ENCODE measurements at regions not wholly inside any gene's neighbourhood (a gene's known extent, or its start where the extent isn't known, plus 50 kb on each side); places are given as distances from the start of the nearest gene placed in this dataset.

- Mint-ChIP-seq H3K27ac (no peak overlapping the region), H3K4me3 (no peak overlapping the region), H3K4me1 (no peaks in the 10 kb centered on the region), H3K27me3 (no peaks in the 10 kb centered on the region), H3K9me3 (peaks cover 10% of the 10 kb centered on the region), H3K36me3 (no peaks in the 10 kb centered on the region)
- ATAC-seq, result no peak
These were observed 221.2 kb upstream of the FLRT2 start for GRCh38 chr14:85308531-85309300.

GRCh38 chr14:85310491-85311272 lies 219.3 kb upstream of the FLRT2 start:
- Mint-ChIP-seq H3K4me1 (no peaks in the 10 kb centered on the region), H3K36me3 (no peaks in the 10 kb centered on the region), H3K27me3 (no peaks in the 10 kb centered on the region), H3K27ac (no peak overlapping the region), H3K4me3 (no peak overlapping the region), H3K9me3 (peaks cover 8% of the 10 kb centered on the region)
- ATAC-seq, result no peak

DNA sequence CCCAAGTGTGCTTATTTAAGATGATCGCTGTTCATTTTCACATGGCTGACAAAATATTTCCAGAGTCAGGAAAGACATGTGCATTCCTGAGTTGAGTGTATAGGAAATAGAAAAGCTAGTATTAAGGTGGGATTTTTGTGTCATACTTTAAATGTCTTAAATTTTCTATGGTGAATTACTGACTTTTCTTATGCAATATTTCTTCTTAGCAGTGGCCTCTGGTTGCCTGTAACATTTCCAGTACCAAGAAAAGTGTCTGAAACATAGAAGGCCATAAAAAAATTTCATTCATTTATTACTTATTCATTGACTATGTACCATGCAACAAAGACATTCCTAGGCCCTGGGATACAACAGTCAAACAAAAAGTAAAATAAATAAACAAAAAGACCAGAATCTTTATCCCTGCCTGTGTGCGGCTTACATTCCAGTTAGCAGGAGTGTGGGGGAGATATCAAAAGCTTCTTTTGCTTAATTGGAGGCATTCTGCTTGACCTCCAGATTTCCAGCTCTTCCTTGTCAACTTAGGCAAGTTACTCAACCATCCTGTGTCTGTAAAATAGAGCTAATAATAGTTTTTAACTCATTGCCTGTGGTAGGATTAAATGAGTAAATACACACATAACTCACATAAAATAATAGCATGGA lies 216.3 kb upstream of the FLRT2 start:
- no peaks in the 10 kb centered on the region for H3K4me1 Mint-ChIP-seq
- H3K4me3 Mint-ChIP-seq, result no peak overlapping the region
- no peak overlapping the region for H3K27ac Mint-ChIP-seq
- H3K27me3 Mint-ChIP-seq, result no peaks in the 10 kb centered on the region
- H3K9me3 Mint-ChIP-seq, result peaks cover 5% of the 10 kb centered on the region
- no peaks in the 10 kb centered on the region for H3K36me3 Mint-ChIP-seq
- no peak for ATAC-seq

- Mint-ChIP-seq H3K4me1 (no peaks in the 10 kb centered on the region), H3K4me3 (no peak overlapping the region), H3K27me3 (no peaks in the 10 kb centered on the region), H3K27ac (no peak overlapping the region), H3K9me3 (peaks cover 3% of the 10 kb centered on the region), H3K36me3 (no peaks in the 10 kb centered on the region)
- ATAC-seq, result no peak
These were observed 214.7 kb upstream of the FLRT2 start for GRCh38 chr14:85315290-85315689.

GRCh38 chr14:85315733-85316290 lies 214.1 kb upstream of the FLRT2 start:
- Mint-ChIP-seq H3K4me3 (no peak overlapping the region), H3K27ac (no peak overlapping the region), H3K9me3 (no peaks in the 10 kb centered on the region), H3K36me3 (no peaks in the 10 kb centered on the region), H3K27me3 (no peaks in the 10 kb centered on the region), H3K4me1 (no peaks in the 10 kb centered on the region)
- no peak for ATAC-seq

DNA sequence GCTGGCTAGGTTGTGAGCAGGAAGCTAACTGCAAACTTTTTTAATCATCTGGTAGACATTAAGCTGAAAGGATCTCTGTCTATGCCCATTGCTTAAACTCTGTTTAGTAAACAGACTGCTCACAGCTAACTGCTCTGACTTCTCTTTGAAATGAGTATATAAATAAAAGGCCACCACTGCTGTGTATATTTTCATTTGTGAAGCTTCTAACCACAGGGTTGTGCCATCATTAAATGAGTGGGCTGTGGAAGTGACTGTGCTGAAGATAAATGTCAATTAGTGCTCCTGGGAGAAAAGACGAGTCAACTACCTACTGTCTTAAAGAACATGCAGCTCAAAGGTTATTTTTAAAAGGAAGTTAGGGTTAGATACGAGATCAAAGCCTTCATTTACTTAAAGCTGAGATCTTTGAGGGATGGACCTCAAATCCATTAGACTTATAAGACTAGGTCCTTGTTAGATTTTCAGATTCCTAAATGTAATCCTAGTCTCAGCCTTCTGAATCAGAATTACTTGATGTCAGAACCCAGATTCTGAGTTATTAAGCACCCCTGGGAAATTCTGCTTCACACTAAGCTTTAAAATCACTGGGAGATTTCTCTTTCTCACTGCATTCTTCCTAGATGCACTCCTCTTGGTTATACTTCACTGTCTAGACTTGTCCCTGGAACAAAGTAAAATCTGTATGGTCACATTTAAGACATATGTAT lies 213.1 kb upstream of the FLRT2 start:
- H3K4me1 Mint-ChIP-seq, result no peaks in the 10 kb centered on the region
- no peak overlapping the region for H3K27ac Mint-ChIP-seq
- H3K9me3 Mint-ChIP-seq, result peaks cover 5% of the 10 kb centered on the region
- no peaks in the 10 kb centered on the region for H3K27me3 Mint-ChIP-seq
- ATAC-seq, result no peak
- no peak overlapping the region for H3K4me3 Mint-ChIP-seq
- no peaks in the 10 kb centered on the region for H3K36me3 Mint-ChIP-seq

GRCh38 chr14:85317491-85318021 lies 212.4 kb upstream of the FLRT2 start:
- Mint-ChIP-seq H3K27ac (no peak overlapping the region), H3K36me3 (no peaks in the 10 kb centered on the region), H3K4me1 (no peaks in the 10 kb centered on the region), H3K4me3 (no peak overlapping the region), H3K27me3 (no peaks in the 10 kb centered on the region), H3K9me3 (peaks cover 7% of the 10 kb centered on the region)
- ATAC-seq, result no peak

- H3K4me3 Mint-ChIP-seq, result no peak overlapping the region
- H3K27me3 Mint-ChIP-seq, result no peaks in the 10 kb centered on the region
These were observed 210.8 kb upstream of the FLRT2 start for GRCh38 chr14:85319101-85319500.

DNA sequence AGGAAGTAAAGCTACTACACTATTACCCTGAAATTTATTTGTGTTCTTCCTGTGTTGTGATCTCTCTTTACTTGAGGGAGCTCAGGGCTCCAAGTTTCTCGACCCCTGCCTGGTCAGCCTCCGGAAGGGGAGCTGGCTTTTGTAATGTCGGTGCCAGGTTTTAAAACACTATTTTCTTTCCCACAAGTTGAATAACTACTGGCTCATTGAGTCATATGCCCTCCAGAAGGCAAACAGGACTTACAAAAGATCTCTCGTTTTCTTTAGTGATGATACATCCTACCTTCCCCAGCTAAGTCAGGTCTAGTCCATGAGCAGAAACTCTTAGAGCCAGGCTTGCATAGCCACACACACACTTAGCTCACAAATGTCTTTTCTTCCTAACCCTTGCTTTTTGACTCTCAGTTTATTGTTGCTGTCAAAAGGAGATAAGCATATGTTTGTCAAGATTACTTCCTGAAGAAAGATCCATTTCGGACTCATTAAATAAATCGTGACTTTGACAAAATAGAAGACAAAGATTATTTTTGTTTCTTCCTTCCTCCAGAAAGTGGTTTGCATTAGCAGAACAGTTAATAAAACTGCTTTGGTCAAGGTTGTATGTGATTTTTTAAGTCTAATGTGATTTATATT lies 209.8 kb upstream of the FLRT2 start:
- H3K27ac Mint-ChIP-seq, result no peak overlapping the region

More at GRCh38 chr14:85319101-85319500, 210.8 kb upstream of the FLRT2 start:
- Mint-ChIP-seq H3K9me3 (peaks cover 12% of the 10 kb centered on the region), H3K4me1 (no peaks in the 10 kb centered on the region), H3K27ac (no peak overlapping the region), H3K36me3 (no peaks in the 10 kb centered on the region)
- no peak for ATAC-seq

DNA sequence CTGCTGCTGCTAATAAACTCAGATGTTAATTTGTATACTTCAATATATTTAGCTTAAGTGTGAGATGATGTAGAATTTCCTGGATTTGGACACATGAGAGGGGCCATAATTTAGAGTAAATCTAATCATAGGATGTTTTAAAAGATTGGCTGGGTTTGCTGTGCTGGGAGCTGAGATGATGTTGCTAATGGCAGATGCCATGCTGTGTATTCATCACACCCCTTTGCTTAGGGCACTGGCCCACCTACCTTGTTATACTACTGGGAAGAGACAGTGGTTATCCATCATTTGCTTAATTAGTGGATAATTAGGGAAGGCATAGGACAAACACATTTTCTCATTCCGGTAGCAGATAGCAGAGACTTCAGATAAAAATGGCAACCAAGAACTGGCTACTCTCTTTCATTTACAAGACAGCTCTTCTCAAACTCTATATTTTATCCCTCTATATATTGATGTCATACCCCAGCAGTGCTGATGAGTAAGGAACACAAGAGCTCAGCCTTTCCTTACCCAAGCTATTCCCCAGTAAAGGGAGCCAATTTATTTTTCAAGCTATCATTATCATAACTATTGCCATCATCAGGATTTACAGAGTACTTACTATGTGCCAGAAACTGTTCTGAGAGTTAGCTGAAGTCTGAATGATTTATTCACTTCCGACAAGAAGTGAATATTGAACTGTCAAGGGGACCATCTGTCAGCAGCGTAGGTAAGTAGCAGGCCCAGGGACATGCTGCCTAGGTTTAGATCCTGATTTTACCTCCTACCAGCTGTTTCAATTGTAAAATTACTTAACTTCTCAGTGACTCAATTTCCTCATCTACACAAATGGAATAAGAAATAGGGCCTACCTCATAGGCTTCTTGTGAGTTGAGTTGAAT lies 204.6 kb upstream of the FLRT2 start:
- Mint-ChIP-seq H3K36me3 (no peaks in the 10 kb centered on the region), H3K9me3 (peaks cover 18% of the 10 kb centered on the region), H3K27me3 (no peaks in the 10 kb centered on the region), H3K4me1 (no peaks in the 10 kb centered on the region), H3K27ac (no peak overlapping the region), H3K4me3 (no peak overlapping the region)
- no peak for ATAC-seq

More for the DNA sequence above, 209.8 kb upstream of the FLRT2 start:
- Mint-ChIP-seq H3K4me3 (no peak overlapping the region), H3K27me3 (no peaks in the 10 kb centered on the region), H3K4me1 (no peaks in the 10 kb centered on the region), H3K36me3 (no peaks in the 10 kb centered on the region), H3K9me3 (peaks cover 18% of the 10 kb centered on the region)
- no peak for ATAC-seq

GRCh38 chr14:85332401-85332800 lies 197.5 kb upstream of the FLRT2 start:
- Mint-ChIP-seq H3K27ac (no peak overlapping the region), H3K9me3 (peaks cover 6% of the 10 kb centered on the region), H3K4me1 (no peaks in the 10 kb centered on the region), H3K36me3 (no peaks in the 10 kb centered on the region), H3K4me3 (no peak overlapping the region), H3K27me3 (no peaks in the 10 kb centered on the region)
- ATAC-seq, result no peak

DNA sequence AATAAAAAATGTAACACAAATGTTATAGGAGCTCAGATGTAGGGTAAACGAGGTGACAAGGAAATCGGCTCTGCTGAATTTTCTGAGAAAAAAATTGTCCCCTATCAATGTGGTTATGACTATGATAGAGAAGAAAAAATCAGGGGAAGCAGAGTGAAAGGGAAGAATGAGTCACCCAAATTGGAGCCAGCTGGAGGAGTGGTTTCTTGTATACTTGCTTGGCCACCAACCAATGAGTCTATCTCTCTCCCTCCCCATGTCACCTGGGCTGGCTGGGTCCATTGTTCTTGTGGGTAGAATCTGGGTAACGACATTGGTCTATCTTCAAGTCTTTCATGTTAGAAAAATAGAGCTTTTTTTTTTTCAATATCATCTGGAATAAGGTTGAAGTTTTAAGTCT lies 196.6 kb upstream of the FLRT2 start:
- H3K4me3 Mint-ChIP-seq, result no peak overlapping the region
- H3K9me3 Mint-ChIP-seq, result peaks cover 6% of the 10 kb centered on the region
- no peaks in the 10 kb centered on the region for H3K27me3 Mint-ChIP-seq
- no peaks in the 10 kb centered on the region for H3K36me3 Mint-ChIP-seq
- H3K4me1 Mint-ChIP-seq, result no peaks in the 10 kb centered on the region
- no peak for ATAC-seq
- H3K27ac Mint-ChIP-seq, result no peak overlapping the region

- H3K9me3 Mint-ChIP-seq, result peaks cover 6% of the 10 kb centered on the region
- H3K36me3 Mint-ChIP-seq, result no peaks in the 10 kb centered on the region
- no peak overlapping the region for H3K27ac Mint-ChIP-seq
- no peaks in the 10 kb centered on the region for H3K4me1 Mint-ChIP-seq
- no peak for ATAC-seq
- no peaks in the 10 kb centered on the region for H3K27me3 Mint-ChIP-seq
- H3K4me3 Mint-ChIP-seq, result no peak overlapping the region
These were observed 196.1 kb upstream of the FLRT2 start for GRCh38 chr14:85333841-85334240.

Data from stimulated activated memory B cell treated with anti-CD40 and anti-IgM and Interleukin-4, amounts not matched to agents 10 μg/mL and 1 μg/mL and 100 μg/mL, for 72 hours (primary cell).